GM10266 (cell line): ENCODE measurements at regions not wholly inside any gene's neighbourhood (a gene's known extent, or its start where the extent isn't known, plus 50 kb on each side); places are given as distances from the start of the nearest gene placed in this dataset.

Source experiments
- DNase-seq: peaks from one replicate; pipeline ENCODE4 v3.0.0; 2012; ENCODE audit errors: extremely low spot score
- TF ChIP-seq, protein P1 (sequence below): IDR thresholded peaks from 2 replicates; pipeline ENCODE4 v1.5.1; 2012; ENCODE audit warnings: mild to moderate bottlenecking, low read depth; ENCODE audit not compliant: control insufficient read depth, insufficient read depth; ENCODE audit errors: missing control alignments

DNA sequence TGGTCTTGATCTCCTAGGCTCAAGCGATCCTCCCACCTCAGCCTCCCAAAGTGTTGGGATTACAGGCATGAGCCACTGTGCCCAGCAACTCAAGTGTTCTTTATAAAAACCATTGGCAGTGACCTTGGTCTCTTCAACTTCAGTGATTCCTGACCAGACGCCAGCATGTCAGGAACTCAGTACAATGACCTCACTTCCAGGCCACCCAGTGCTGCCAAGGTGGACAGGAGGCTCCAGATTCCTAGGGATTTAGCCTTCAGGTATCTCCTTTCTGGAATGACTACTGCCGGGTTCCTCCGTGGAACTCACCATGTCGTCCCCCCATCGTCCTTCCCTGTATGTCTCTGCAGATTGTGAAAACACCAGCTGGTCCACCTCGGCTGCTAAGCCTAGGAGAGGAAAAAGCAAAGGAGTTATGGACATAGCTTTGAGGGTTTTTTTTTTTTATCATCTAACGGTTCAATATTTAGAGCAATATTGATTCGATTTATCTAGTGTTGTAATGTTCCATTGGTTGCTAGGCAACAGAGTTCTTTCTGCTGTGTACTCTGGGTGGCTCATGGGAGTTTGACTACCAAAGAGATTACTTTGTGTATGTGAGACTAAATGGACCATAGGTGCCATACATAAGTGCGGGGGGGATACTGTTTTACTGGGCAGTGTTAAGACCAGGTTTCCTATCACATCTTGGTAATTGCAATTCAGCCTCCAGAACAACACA lies 425.8 kb upstream of the AUTS2 start:
- TF ChIP-seq, protein P1, sequence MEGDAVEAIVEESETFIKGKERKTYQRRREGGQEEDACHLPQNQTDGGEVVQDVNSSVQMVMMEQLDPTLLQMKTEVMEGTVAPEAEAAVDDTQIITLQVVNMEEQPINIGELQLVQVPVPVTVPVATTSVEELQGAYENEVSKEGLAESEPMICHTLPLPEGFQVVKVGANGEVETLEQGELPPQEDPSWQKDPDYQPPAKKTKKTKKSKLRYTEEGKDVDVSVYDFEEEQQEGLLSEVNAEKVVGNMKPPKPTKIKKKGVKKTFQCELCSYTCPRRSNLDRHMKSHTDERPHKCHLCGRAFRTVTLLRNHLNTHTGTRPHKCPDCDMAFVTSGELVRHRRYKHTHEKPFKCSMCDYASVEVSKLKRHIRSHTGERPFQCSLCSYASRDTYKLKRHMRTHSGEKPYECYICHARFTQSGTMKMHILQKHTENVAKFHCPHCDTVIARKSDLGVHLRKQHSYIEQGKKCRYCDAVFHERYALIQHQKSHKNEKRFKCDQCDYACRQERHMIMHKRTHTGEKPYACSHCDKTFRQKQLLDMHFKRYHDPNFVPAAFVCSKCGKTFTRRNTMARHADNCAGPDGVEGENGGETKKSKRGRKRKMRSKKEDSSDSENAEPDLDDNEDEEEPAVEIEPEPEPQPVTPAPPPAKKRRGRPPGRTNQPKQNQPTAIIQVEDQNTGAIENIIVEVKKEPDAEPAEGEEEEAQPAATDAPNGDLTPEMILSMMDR, result no peak
- DNase-seq, result no peak

DNA sequence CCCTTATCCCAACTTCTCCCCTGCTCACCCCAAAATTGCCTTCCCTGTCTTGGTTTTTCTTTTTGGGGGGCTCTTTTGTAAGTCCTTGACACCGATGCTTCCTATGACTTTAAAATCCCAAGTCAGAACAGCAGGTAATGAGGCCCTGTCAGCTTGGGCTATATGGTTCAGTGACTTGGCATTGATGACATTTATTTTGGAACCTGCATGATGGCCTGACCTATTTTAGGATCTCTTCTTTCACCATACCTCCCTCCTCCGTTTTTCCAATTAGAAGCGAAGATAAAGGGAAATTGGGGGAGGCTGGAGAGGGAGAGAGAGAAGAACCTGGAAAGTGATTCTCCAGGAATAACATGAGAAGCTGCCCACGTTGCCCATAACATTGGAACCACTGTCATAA lies 424.9 kb upstream of the AUTS2 start:
- no peak for DNase-seq
- TF ChIP-seq, protein P1, result no peak

DNA sequence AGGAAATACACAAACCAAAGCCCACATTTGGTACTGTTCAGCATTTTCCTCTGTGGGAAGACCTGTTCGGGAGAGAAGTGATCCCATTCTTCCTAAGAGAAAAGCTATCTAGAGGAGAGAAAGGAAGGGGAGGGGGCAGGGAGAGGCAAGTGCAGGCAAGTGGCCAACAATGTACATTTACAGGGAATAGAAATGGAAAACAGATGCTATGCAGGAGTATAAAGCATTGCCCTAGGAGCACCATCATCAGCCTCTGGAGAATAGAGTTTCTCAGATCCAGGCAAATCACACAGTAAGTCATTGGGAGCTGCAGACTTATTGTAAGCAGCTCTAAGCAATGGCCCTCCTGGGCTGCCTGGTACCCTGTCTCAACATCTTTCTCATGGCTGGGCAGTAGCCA lies 424.4 kb upstream of the AUTS2 start:
- DNase-seq, result no peak
- TF ChIP-seq, protein P1, result no peak

DNA sequence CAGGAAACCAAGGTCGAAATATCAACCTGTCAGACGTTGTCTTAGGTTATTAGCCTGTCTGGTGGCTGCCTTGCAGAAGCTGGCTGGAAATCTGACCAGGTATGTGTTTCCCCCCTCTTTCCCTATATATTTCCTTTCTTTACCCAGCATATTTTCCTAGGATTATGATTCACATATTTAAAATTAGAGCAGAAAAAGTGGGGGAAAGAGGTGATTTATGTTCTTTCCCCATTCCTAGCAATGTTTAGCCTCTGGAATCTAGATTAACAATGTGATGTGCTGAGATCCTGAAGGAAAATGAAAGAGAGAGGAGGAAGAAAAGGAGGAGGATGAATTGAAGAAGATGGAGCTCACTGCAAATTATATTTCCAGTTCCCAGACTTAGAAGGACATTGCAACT lies 421.4 kb upstream of the AUTS2 start:
- DNase-seq, result no peak
- TF ChIP-seq, protein P1, result no peak

DNA sequence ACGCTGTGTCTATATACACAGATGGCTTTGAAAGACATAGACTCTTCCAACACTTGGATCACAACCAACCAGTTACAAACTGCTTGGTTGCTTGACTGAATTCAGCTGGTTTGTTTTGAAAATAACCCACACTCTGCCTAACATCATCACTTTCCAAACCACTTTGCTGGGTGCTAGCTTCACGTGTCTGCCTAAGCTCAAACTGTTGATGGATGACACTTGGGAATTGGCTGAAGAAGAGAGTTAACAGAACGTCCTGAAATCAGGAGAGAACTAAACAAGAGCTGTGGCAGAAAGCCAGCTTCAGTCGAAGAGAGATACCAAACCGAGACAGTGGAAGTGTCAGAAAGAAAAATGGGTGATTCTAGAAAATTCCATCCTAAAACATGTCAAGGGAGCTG lies 420.8 kb upstream of the AUTS2 start:
- no peak for DNase-seq
- TF ChIP-seq, protein P1, result no peak

DNA sequence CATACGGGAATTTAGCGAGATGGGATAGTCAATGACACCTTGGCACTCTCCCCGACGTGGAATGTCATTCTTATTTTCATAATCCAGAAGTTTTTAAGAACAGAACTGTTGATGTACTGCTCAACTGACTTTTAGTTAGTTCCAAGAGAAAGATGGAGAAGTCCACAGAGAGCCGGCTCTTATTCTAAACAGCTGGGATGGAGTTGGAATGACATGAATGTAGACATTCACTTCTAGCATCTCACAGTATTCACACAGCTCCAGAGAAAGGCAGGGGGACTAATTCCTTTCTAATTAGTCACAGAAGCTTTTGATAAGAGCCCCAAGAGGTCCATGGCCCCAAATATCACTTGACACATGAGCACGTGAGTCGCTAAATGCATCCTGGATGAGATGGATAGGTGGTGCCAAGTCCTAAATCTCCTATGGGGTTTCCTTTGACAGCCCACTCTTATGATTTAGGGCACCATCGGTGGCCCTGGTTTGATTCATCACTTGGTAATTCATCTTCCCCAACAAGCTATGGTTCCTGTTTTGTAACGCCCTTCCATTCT lies 420.3 kb upstream of the AUTS2 start:
- TF ChIP-seq, protein P1, result no peak

DNA sequence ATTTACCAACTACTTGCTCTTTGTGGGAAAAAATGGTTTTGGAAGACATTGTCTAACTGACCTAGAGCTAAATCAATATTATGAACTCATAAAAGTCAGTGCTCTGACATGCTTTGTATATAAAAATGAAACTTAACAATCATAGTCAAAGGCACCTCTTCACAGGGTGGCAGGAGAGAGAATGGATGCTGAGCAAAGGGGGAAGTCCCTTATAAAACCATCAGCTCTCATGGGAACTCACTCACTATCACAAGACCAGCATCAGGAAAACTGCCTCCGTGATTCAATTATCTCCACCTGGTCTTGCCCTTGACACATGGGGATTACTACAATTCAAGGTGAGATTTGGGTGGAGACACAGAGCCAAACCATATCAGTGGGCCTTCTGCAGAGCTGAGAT lies 417.6 kb upstream of the AUTS2 start:
- TF ChIP-seq, protein P1, result no peak
- DNase-seq, result no peak

More for the DNA sequence above, 420.3 kb upstream of the AUTS2 start:
- DNase-seq, result no peak
